HG02759 (cell line): ENCODE measurements at regions not wholly inside any gene's neighbourhood (a gene's known extent, or its start where the extent isn't known, plus 50 kb on each side); places are given as distances from the start of the nearest gene placed in this dataset.

Experiments
- ATAC-seq: cut with Tn5 transposase; IDR thresholded peaks from one replicate; pipeline ENCODE4 v1.9.1; 2021; ENCODE audit warnings: mild to moderate bottlenecking, moderate library complexity; ENCODE audit not compliant: unreplicated experiment

GRCh38 chr12:93128332-93128707, 199.2 kb upstream of the EEA1 start:
- no peak for ATAC-seq

DNA sequence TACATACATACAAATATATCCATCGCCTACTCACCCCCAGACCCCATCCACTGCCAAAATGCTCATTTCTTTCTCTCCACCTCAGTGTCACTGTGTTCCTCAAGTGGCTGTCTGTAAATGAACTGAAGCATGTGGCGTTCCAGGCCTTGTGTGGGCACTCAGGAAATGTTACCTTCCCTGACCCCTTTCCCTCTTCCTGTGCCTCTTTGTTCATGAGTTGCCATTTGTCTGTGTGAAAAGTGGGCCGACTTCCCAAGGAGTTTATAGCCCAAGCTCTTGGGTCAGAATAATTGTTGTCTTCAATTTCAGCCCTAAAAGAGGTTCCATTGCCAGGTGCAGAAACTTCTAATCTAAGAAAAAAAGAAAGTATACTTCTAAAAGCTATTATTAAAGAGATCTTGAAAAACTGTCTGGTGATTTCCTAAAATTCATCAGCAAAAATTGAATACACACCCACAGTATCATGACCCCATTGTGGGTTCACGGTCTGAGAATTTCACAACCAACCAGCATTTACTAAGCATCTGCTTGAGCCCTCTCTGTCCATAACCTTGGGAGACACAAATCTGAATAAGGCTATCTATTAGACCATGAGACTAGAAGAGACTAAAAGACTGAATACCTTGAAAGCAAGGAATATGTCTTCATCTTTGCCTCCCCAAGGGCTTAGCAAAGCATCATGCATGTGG, 201.4 kb upstream of the EEA1 start:
- ATAC-seq: no peak

DNA sequence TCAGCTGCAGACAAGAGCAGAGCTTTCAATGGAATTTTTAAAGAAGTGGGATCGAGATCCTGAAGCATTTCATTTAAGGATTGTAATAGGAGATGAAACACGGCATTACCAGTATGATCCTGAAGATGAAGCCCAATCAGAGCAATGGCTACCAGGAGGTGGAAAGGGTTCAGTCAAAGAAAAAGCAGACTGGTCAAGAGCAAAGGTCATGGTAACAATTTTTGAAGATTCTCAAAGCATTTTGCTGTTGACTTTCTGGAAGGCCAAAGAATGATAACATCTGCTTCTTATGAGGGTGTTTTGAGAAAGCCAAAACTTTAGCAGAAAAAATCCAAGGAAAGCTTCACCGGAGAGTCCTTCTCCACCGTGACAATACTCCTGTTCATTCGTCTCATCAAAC, 204.3 kb upstream of the EEA1 start:
- no peak for ATAC-seq

DNA sequence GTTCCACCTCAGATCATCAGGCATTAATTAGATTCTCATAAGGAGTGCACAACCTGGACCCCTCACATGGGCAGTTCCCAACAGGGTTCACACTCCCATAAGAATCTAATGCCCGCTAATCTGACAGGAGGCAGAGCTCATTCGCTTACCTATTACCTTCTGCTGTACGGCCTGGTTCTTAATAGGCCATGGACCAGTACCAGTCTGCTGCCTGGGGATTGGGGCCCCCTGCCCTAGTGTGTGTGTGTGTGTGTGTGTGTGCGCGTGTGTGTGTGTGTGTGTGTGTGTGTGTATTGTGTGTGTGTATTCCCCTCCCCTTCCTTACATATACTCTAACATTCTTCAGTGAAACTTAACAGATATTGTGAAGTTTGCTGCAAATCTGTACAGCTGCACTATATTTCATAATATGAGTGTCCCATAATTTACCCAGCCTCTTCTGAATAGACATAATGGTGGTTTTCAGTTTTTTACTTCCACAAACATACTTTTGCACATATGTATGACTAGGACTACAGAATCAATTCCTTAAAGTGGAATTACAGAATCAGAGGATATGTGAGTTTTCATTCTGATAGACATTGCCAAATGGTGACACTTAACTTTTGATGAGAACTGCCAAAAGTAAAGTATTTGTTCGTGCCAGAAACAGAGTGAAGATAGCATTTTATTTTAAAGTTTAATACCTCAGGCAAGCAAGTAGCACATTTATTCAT, 205.2 kb upstream of the EEA1 start:
- no peak for ATAC-seq

DNA sequence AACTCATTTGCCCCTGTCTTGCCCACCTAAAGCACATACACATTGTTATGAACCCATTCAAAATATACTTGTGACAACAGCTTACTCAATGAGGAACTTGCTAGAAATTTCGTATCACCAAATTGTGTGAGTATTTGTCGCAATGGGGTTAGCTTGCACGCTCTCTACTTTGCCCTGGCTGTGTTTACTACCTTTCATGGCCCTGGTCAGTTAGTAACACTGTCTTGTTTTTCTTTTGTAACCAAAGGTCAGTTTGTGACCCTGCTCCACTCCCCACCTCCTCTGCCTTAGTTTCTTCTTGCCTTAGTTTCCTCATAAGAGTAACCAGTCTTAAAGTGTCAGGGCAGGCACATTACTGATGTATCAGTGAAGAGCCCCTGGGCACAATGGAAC, 205.8 kb upstream of the EEA1 start:
- no peak for ATAC-seq

DNA sequence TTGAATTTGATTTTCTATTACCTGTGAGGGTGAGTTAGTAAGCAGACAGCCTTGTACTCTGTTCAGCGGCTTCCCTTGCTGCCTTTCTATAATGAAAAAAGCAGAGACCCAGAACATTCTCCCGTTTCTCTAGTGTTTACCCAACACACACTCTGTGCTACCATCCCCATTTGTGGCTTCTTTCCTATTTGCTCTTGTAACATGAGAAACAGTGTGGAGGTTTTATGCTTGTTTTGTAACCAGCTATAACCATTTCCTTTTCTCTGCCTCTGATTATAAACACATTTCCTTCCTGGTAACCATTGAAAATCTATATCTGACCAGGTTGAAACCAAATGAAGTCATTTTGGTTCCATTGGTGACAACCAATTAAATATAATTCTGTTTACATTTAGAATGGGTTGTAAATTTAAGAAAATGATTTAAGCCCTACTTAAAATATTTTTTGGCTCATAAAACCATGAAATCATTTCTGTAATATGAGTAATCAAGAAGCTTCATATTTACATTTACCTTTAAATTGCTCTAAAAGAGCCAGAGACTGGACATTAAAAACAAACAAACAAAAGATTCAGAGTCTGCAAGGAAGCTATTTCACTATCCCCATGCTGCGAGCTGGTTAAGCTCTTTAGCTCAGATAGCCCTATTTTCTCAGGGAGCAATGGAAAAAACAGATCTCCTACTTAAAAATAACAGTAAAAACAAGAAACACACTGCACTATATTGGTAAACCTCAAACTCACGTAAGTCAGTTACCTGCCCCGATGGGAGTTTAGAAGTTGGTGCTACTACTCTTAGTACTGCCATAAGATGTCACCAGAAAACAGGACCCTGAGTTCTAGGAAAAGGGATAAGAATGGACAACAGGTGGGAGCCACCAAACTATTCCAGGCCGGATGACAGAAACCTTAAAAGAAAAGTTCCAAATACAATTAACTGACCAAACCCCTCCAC, 206.5 kb upstream of the EEA1 start:
- no peak for ATAC-seq

GRCh38 chr12:93136253-93137055, 207.4 kb upstream of the EEA1 start:
- no peak for ATAC-seq

DNA sequence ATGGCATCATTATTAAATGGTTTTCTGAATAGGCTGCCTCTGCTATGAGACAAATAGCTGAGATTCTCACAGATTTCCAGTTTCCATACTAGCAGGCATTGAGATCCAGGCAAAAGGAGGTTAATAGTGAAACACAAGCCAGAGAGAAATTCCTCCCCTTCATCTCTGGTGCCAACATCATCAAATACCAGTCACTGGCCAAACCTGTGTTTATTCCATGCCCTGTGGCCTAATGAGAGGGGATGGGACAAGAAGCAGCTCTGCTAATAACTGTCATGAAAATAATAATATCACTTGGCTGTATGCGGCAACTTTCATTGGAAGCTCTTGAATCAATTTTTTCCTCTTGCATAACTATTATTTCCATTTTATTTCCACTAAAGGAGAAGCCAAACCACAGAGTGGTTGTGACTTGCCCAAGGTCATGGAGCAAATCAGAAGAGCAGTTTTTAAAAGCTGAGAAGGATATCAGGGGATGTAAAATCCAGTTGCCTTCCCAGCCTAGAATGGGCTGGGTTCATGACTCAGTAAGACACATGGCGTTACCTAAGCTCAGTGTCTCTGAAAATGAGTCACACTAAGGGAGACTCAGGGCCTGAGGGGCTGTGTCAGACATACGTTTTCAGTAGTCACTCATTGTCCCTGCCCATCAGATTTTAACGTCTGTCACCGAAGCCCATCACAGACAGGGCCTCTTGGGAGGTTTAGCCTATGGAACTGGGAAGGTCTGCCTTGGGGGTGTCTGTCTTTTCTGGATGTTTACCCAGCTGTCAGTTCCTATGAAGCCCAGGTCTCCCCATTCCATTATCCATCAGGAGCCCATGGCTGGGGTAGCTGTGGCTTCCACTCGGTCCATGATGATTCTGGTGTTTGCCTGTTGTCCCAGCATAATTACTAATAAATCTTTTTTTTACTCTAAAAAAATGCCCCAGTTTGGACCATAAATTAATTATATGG, 208.8 kb upstream of the EEA1 start:
- peak; percentile 55 for ATAC-seq

GRCh38 chr12:93139028-93139665, 210.1 kb upstream of the EEA1 start:
- ATAC-seq: peak; percentile 76

GRCh38 chr12:93140325-93140724, 211.2 kb upstream of the EEA1 start:
- ATAC-seq: no peak

- no peak for ATAC-seq
Observed at GRCh38 chr12:93140801-93141200, 211.7 kb upstream of the EEA1 start.

- no peak for ATAC-seq
Observed at GRCh38 chr12:93142881-93143280, 213.8 kb upstream of the EEA1 start.

- ATAC-seq: no peak
Observed at GRCh38 chr12:93144109-93144508, 215.0 kb upstream of the EEA1 start.

- no peak for ATAC-seq
Observed at GRCh38 chr12:93145086-93145485, 216.0 kb upstream of the EEA1 start.

DNA sequence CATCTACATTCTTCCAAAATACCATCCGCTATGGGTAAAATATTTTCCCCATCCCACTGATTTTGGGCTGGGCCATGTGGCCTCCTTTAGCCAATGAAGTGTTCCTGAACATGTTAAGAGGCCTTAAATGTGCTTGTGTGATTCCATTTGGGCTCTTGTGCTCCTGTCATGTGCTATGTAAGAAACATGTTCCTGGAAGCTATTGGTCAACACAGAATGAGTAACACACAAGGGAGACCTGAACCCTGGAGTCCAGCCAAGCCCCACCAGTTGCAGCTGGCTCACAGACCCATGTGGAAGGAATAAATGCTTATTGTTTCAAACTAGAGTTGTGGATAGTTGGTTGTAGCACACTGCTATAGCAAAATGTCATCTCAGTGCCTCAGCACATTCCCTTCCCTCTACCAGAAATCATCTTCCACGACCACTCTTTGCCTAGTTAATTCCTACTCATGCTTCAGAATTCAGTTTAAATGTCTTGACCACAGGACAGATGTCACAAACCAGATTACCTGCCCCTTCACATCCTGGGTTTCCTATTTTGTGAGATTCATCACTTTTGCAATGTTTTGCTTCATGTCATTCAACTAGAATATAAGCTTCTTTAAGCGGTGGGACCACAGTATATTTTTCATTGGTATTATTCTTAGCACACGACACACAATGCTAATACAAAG, 217.3 kb upstream of the EEA1 start:
- no peak for ATAC-seq

- no peak for ATAC-seq
Observed at GRCh38 chr12:93146970-93147369, 217.9 kb upstream of the EEA1 start.

- ATAC-seq: no peak
Observed at GRCh38 chr12:93148412-93148811, 219.3 kb upstream of the EEA1 start.

DNA sequence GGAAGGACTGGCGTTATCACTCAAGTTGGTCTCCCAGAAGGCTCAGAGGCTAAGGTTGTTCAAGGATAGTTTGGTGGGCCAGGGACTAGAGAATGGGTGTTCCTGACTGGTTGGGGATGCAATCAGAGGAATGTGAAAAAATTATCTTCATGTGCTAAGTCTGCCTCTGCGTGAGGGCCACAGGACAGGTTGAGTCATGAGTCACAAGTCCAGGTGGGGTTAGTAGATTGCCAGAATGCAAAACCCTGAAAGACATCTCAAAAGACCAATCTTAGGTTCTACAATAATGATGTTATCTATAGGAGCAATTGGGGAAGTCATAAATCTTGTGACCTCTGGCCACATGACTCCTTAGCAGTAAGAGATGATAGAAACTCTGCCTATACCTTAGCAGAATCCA, 220.1 kb upstream of the EEA1 start:
- no peak for ATAC-seq
